B cell (primary cell): ENCODE measurements at regions not wholly inside any gene's neighbourhood (a gene's known extent, or its start where the extent isn't known, plus 50 kb on each side); places are given as distances from the start of the nearest gene placed in this dataset.

ENCODE experiments used
- ATAC-seq: fragments of 200-7000 bp; cut with Tn5 transposase; one replicate; pipeline ENCODE4 v1.10.0; 2021; ENCODE audit warnings: low read depth, mild to moderate bottlenecking, moderate number of reproducible peaks, moderate library complexity
- CTCF ChIA-PET: fragments of 350-600 bp; sonication (Branson Sonifier 250); formaldehyde crosslinking; loops from one replicate; lab custom pipeline; 2021; ENCODE audit warnings: antibody characterized with exemption, inconsistent platforms; lab: Charles Lee
- POLR2A ChIA-PET: fragments of 350-600 bp; sonication (Branson Sonifier 250); formaldehyde crosslinking; loops from one replicate; lab custom pipeline; 2021; ENCODE audit warnings: antibody characterized with exemption; lab: Charles Lee
- DNase-seq: peaks from one replicate; pipeline ENCODE4 v3.0.0; 2013
- H2AFZ ChIP-seq: 2 replicates; pipeline ENCODE4 v1.6.1; 2012; ENCODE audit warnings: mild to moderate bottlenecking, low read depth, low read length; ENCODE audit not compliant: insufficient read depth, poor library complexity, severe bottlenecking
- H3K27ac ChIP-seq, 2 donors: 1 replicate in 1 of 2; 2 replicates in 1 of 2; pipeline ENCODE4 v1.5.1; 2012 to 2013; ENCODE audit warnings: low read length in 2 of 2, mild to moderate bottlenecking in 2 of 2, moderate library complexity in 1 of 2
- H3K27me3 ChIP-seq, 4 experiments: fragments of 200-600 bp in 1 of 4; sonication (generic) in 1 of 4; replicated peaks in 1 of 4; 1 replicate in 2 of 4; 2 replicates in 2 of 4; pipeline versions ENCODE4 v1.6.1 to v1.7.0; 2013 to 2016; ENCODE audit warnings: low read length in 3 of 4, mild to moderate bottlenecking in 2 of 4, mixed read lengths in 1 of 4, moderate library complexity in 1 of 4; ENCODE audit not compliant: insufficient read depth in 4 of 4, control insufficient read depth in 3 of 4; ENCODE audit errors: control extremely low read depth in 1 of 4
- H3K36me3 ChIP-seq, 2 experiments: replicated peaks in 1 of 2; 1 replicate in 1 of 2; 2 replicates in 1 of 2; pipeline versions ENCODE4 v1.6.1 to v1.7.1; 2013; ENCODE audit warnings: low read length in 1 of 2; ENCODE audit not compliant: insufficient read depth in 2 of 2, control insufficient read depth in 1 of 2; ENCODE audit errors: control extremely low read depth in 1 of 2, extremely low read depth in 1 of 2
- H3K4me1 ChIP-seq, 2 donors: fragments of 200-600 bp in 1 of 2; sonication (generic) in 1 of 2; 1 replicate in 1 of 2; 2 replicates in 1 of 2; pipeline versions ENCODE4 v1.5.1 to v1.6.1; 2013 to 2017; ENCODE audit warnings: low read length in 2 of 2; ENCODE audit not compliant: control insufficient read depth in 2 of 2, insufficient read depth in 2 of 2
- H3K4me2 ChIP-seq: replicated peaks from 2 replicates; pipeline ENCODE3; 2012; ENCODE audit warnings: mild to moderate bottlenecking, low read depth, low read length; ENCODE audit not compliant: poor library complexity, severe bottlenecking
- H3K4me3 ChIP-seq, 5 experiments: fragments of 200-600 bp in 1 of 5; sonication (generic) in 1 of 5; 1 replicate in 3 of 5; 2 replicates in 2 of 5; pipeline versions ENCODE4 v1.5.1 to v1.7.0; 2011 to 2016; ENCODE audit warnings: low read length in 4 of 5, mild to moderate bottlenecking in 4 of 5, low read depth in 2 of 5, control low read depth in 1 of 5, moderate library complexity in 1 of 5; ENCODE audit not compliant: insufficient read depth in 1 of 5; ENCODE audit errors: control extremely low read depth in 1 of 5, extremely low read depth in 1 of 5
- H3K79me2 ChIP-seq: fragments of 200-600 bp; sonication (generic); one replicate; pipeline ENCODE4 v1.6.0; 2016; ENCODE audit warnings: low read length; ENCODE audit not compliant: control insufficient read depth, insufficient read depth
- H3K9ac ChIP-seq: fragments of 200-600 bp; sonication (generic); 2 replicates; pipeline ENCODE4 v1.6.1; 2017; ENCODE audit warnings: mild to moderate bottlenecking, low read length, moderate library complexity
- H3K9me3 ChIP-seq, 3 donors: one replicate each; pipeline versions ENCODE4 v1.6.1 to v1.7.1; 2013; ENCODE audit warnings: low read length in 2 of 3; ENCODE audit not compliant: control insufficient read depth in 2 of 3, insufficient read depth in 1 of 3; ENCODE audit errors: control extremely low read depth in 1 of 3
- H4K20me1 ChIP-seq: 2 replicates; pipeline ENCODE4 v1.6.0; 2012; ENCODE audit warnings: mild to moderate bottlenecking, low read length; ENCODE audit not compliant: insufficient read depth, control insufficient read depth, poor library complexity, severe bottlenecking
- H3K27ac Mint-ChIP-seq: one replicate; pipeline ENCODE4 v1.8.0; 2021; ENCODE audit warnings: mixed read lengths
- H3K27me3 Mint-ChIP-seq: one replicate; pipeline ENCODE4 v1.8.0; 2021; ENCODE audit warnings: mixed read lengths
- H3K4me1 Mint-ChIP-seq: one replicate; pipeline ENCODE4 v1.8.0; 2021; ENCODE audit warnings: mixed read lengths
- H3K4me3 Mint-ChIP-seq: one replicate; pipeline ENCODE4 v1.8.0; 2021; ENCODE audit warnings: mixed read lengths
- H3K9me3 Mint-ChIP-seq: one replicate; pipeline ENCODE4 v1.8.0; 2022; ENCODE audit warnings: mixed read lengths; ENCODE audit not compliant: insufficient read depth
- EZH2 ChIP-seq: IDR thresholded peaks from 2 replicates; pipeline ENCODE4 v1.6.1; 2012; ENCODE audit warnings: borderline replicate concordance, low read depth, mild to moderate bottlenecking, moderate library complexity, low read length; ENCODE audit not compliant: insufficient read depth, poor library complexity, severe bottlenecking
- WGBS: methylation state at CpG from one replicate; pipeline ENCODE4 v1.1.5; 2013; ENCODE audit warnings: missing lambda C conversion rate; ENCODE audit not compliant: insufficient coverage; 5-methylcytosine and 5-hydroxymethylcytosine counted together
- intact Hi-C: fragments of 100-400 bp; cut with micrococcal nuclease; formaldehyde crosslinking; loops from one replicate; pipeline ENCODE4 v1.10.0; 2022
- TF ChIP-seq, protein P1 (sequence below): fragments of 200-600 bp; IDR thresholded peaks from one replicate; pipeline ENCODE4 v1.8.0; 2022; ENCODE audit warnings: antibody characterized with exemption, mild to moderate bottlenecking

DNA sequence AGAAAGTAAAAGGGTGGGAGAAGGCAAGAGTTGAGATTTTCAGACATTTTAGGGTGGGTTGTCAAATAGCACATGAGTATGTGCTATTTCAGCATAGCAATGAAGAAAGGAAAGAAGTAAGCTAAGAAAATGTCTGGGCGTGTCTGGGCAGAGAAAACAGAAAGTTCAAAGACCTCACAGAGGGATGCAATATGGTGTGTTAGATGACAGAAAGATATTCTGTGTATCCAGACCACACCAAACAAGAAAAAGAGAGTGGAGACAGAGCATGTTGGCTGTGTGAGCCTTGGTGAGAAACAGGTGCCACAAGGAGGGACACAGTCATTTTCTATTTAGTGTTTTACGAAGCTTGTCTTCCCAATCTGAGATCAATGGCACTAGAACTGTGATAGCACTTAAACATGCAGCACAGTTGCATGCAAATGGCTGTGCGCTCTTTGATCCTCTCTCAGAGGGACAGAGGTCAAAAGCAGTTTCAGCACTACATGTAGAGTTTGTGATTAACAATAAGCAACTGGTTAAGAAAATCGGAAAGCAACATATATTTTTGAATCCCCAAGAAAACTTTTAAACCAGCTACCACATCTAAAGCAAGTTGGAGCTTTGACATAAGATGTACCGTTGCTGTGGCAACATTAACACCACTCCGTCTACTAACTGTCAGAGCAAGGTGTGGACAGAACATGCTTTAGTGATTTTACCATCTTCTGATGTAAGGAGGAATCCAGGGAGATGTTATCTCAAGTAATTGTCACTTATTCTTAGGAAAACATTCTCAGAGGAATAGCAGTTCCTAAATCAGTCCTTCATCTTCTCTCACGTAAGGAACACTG is 515.5 kb upstream of the NOX3 start:
- no peaks in the 10 kb centered on the region for H3K27me3 Mint-ChIP-seq
- ATAC-seq (no peak), DNase-seq (no peak)
- peaks cover 11% of the 10 kb centered on the region for H3K4me1 Mint-ChIP-seq
- no peaks in the 10 kb centered on the region for H3K27me3 ChIP-seq
- CTCF ChIA-PET = no interaction called here
- H3K79me2 ChIP-seq = no peaks in the 10 kb centered on the region
- H3K9me3 Mint-ChIP-seq = no peaks in the 10 kb centered on the region
- no peak overlapping the region for H3K4me2 ChIP-seq
- POLR2A ChIA-PET = interaction anchor here (0.7 kb wide), 1 partner anchor 977 kb away, joined by 3 read pairs; no protein-coding TSS in a partner anchor
- H3K9me3 ChIP-seq = no peaks in the 10 kb centered on the region
- no peaks in the 10 kb centered on the region for H3K36me3 ChIP-seq
- intact Hi-C loops = no loop called here
- no peak for TF ChIP-seq EZH2
- TF ChIP-seq, protein P1, sequence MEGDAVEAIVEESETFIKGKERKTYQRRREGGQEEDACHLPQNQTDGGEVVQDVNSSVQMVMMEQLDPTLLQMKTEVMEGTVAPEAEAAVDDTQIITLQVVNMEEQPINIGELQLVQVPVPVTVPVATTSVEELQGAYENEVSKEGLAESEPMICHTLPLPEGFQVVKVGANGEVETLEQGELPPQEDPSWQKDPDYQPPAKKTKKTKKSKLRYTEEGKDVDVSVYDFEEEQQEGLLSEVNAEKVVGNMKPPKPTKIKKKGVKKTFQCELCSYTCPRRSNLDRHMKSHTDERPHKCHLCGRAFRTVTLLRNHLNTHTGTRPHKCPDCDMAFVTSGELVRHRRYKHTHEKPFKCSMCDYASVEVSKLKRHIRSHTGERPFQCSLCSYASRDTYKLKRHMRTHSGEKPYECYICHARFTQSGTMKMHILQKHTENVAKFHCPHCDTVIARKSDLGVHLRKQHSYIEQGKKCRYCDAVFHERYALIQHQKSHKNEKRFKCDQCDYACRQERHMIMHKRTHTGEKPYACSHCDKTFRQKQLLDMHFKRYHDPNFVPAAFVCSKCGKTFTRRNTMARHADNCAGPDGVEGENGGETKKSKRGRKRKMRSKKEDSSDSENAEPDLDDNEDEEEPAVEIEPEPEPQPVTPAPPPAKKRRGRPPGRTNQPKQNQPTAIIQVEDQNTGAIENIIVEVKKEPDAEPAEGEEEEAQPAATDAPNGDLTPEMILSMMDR = no peak
- H2AFZ ChIP-seq = no peak overlapping the region
- peaks cover 7 to 8% of the 10 kb centered on the region in 2 donors for H3K4me1 ChIP-seq
- no peak overlapping the region for H3K9ac ChIP-seq
- no peaks in the 10 kb centered on the region for H4K20me1 ChIP-seq
- no peak overlapping the region for H3K27ac ChIP-seq
- H3K4me3 Mint-ChIP-seq = no peak overlapping the region
- 100% methylated on average over 2 of the region's 7 CpGs for WGBS
- no peak overlapping the region for H3K4me3 ChIP-seq
- no peak overlapping the region for H3K27ac Mint-ChIP-seq

GRCh38 chr6:155970472-155970871 is 514.8 kb upstream of the NOX3 start:
- H4K20me1 ChIP-seq = no peaks in the 10 kb centered on the region
- DNase-seq = no peak
- Mint-ChIP-seq H3K27me3 (no peaks in the 10 kb centered on the region), H3K27ac (no peak overlapping the region), H3K4me1 (peaks cover 11% of the 10 kb centered on the region), H3K9me3 (no peaks in the 10 kb centered on the region), H3K4me3 (no peak overlapping the region)
- H3K27me3 ChIP-seq = no peaks in the 10 kb centered on the region
- no peaks in the 10 kb centered on the region for H3K79me2 ChIP-seq
- peaks cover 7 to 8% of the 10 kb centered on the region in 2 donors for H3K4me1 ChIP-seq
- no peak overlapping the region for H3K9ac ChIP-seq
- no peak overlapping the region for H3K4me3 ChIP-seq
- intact Hi-C loops = no loop called here
- H2AFZ ChIP-seq = no peak overlapping the region
- H3K36me3 ChIP-seq = no peaks in the 10 kb centered on the region
- TF ChIP-seq, protein P1 = no peak
- no peak for TF ChIP-seq EZH2
- ATAC-seq = no peak
- ChIA-PET POLR2A (interaction anchor here (0.7 kb wide), 1 partner anchor 978 kb away, joined by 3 read pairs; no protein-coding TSS in a partner anchor), CTCF (no interaction called here)
- no peak overlapping the region for H3K4me2 ChIP-seq
- H3K27ac ChIP-seq = no peak overlapping the region
- no peaks in the 10 kb centered on the region for H3K9me3 ChIP-seq
